Stimulated activated naive B cell treated with anti-CD40 and anti-IgM and Interleukin-4, amounts not matched to agents 10 μg/mL and 1 μg/mL and 100 μg/mL, for 72 hours (primary cell): ENCODE measurements at regions not wholly inside any gene's neighbourhood (a gene's known extent, or its start where the extent isn't known, plus 50 kb on each side); places are given as distances from the start of the nearest gene placed in this dataset.

Experiments used
- ATAC-seq, 2 donors: fragments of 150-1000 bp; cut with Tn5 transposase; replicated peaks; 2 replicates each; pipeline ENCODE4 v1.10.0; 2021; ENCODE audit warnings: moderate library complexity in 1 of 2
- DNase-seq: peaks from one replicate; pipeline ENCODE4 v3.0.0; 2021
- H3K27ac Mint-ChIP-seq: one replicate; pipeline ENCODE4 v1.8.0; 2022; ENCODE audit warnings: mild to moderate bottlenecking, mixed read lengths
- H3K27me3 Mint-ChIP-seq, 2 donors: one replicate each; pipeline ENCODE4 v1.8.0; 2022; ENCODE audit warnings: mixed read lengths in 2 of 2
- H3K36me3 Mint-ChIP-seq, 2 donors: one replicate each; pipeline ENCODE4 v1.8.0; 2022; ENCODE audit warnings: mixed read lengths in 2 of 2, mild to moderate bottlenecking in 1 of 2
- H3K4me1 Mint-ChIP-seq, 2 donors: one replicate each; pipeline ENCODE4 v1.8.0; 2022; ENCODE audit warnings: mixed read lengths in 2 of 2, mild to moderate bottlenecking in 1 of 2
- H3K4me3 Mint-ChIP-seq, 2 donors: one replicate each; pipeline ENCODE4 v1.8.0; 2022; ENCODE audit warnings: mild to moderate bottlenecking in 2 of 2, mixed read lengths in 2 of 2, moderate library complexity in 1 of 2
- H3K9me3 Mint-ChIP-seq, 2 donors: one replicate each; pipeline ENCODE4 v1.8.0; 2022; ENCODE audit warnings: mixed read lengths in 2 of 2, mild to moderate bottlenecking in 1 of 2

DNA sequence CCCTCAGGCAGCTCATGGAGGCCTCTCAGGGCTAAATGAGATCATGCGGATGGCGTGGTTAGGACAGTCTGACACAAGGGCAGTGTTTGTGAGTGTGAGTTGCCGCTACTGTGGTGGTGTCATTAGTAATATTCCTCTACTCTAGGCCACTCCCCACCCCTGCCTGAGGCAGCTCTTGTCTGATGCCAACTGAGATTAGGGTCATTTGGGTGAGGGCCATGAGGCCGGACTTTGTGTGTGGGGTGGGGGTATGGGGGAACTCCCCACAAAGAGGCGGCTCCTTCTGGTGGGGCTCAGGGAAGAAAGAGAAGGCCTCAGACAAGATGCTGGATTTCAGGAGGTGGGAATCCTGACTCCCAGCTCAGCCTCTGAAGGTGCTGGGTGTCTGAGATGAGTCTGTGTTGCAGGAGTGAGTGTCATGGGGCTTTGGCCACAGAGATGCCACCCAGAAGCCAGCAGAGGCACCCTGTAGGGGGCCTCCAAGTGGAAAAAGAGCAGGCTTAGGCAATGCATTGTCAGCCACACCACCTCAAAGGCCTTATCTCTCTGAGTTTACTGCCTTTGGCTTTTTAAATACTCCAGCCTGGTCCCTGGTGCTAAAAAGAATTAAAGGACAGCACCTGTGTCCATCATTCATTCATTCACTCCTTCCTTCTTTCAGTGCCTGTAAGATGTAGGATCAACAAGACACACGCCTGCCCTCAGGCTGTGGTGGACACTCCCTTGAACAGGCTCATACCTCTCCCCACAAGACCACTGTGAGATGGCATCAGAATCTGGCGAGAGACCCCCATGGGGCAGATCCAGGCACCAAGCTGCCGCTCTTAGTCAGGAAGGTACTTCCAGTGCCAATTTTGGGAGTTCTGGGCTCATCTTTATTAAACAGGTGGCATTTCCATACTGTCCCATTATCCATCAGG lies 175.2 kb downstream of the MRPL14 start:
- Mint-ChIP-seq H3K27ac (no peak overlapping the region), H3K4me3 (no peak overlapping the region), H3K9me3 (peaks cover 6 to 8% of the 10 kb centered on the region in 2 donors), H3K4me1 (no peaks in the 10 kb centered on the region), H3K27me3 (peaks cover 25 to 28% of the 10 kb centered on the region in 2 donors), H3K36me3 (peaks cover 0 to 5% of the 10 kb centered on the region in 2 donors)
- DNase-seq (no peak), ATAC-seq (no peak)

DNA sequence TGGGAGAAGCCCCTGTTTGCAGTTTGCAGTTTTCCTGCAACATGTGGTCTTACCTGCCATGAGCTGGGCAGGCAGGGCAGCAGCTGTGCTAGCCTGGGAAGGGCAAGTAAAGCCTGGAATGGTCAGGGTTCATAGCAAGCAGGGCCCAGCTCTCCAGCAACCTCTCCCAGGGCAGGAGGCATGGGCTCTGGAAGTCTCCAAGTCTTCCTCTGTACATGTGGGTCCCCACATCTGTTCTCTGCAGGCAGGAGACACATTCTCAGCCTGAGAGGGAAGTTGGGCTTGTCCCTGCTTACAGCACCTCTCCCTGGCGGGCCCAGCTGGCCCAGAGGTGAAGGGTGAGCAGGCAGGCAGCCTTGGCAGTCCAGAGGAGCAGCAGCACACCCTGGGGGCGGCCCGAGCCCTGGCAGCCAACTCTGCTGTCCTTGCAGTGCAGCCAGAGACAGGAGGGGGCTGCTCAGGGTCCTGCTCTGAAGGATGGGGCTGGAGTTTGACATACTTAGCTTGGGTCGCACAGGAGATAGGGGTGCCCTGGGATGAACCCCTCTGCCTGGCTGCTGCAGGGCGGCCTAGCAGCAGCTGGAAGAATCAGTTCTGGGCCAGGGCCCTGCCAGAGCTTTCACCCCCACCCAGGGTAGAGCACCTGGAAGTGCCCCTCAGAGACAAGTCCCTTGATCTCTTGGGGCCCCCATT lies 176.0 kb downstream of the MRPL14 start:
- peak; percentile 63 to 66 for ATAC-seq
- H3K4me3 Mint-ChIP-seq: no peak overlapping the region
- peak; percentile 8 for DNase-seq

DNA sequence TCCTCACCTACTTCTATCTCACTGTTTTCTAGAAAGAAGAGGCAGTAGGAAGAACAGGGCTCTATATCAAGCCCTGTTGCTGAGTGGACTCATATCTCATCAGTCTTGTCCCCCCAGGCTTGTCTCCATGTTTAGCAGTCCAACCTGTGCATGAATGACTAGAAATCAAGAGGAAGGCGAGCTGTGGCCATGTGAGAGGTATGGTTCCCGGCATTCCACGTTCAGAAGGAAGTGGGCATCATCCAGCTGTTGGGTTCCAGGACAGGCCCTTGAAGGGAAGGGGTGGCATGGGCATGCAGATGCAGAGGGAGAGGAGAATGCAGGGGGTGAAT lies 176.6 kb downstream of the MRPL14 start:
- no peaks in the 10 kb centered on the region for H3K4me1 Mint-ChIP-seq
- H3K4me3 Mint-ChIP-seq: no peak overlapping the region
- H3K36me3 Mint-ChIP-seq: no peaks in the 10 kb centered on the region
- peaks cover 19 to 22% of the 10 kb centered on the region in 2 donors for H3K27me3 Mint-ChIP-seq
- H3K27ac Mint-ChIP-seq: no peak overlapping the region
- no peak for ATAC-seq
- DNase-seq: no peak
- peaks cover 8 to 10% of the 10 kb centered on the region in 2 donors for H3K9me3 Mint-ChIP-seq

More for the DNA sequence above, 176.0 kb downstream of the MRPL14 start:
- Mint-ChIP-seq H3K27me3 (peaks cover 20 to 24% of the 10 kb centered on the region in 2 donors), H3K36me3 (peaks cover 0 to 1% of the 10 kb centered on the region in 2 donors), H3K4me1 (no peaks in the 10 kb centered on the region), H3K9me3 (peaks cover 10% of the 10 kb centered on the region in 2 donors), H3K27ac (no peak overlapping the region)

DNA sequence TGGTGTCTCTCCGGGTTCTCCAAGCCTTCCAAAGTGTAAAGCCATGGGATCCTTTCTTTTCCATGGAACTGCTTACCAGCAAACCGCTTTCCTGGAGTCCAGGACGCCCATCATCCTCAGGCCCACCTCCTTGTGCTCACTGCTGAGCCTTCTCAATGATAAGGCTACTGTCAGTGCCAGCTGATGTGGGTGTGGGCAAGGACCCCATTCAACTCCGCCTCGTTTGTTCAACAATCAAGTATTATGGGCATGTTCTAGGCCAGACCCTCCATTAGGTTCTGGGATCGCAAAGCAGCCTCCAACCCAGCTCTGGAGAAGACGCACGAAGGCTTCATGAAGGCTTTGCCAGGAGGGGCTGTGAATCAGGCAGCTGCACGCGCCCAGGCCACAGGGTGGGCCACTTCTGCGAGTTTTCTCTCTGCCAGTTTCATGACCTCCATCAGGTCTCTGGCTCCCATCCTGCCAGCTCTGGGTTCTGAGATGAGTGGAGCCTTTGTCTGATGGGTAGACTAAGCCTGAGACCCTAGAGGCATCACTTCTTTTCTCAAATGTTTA lies 177.1 kb downstream of the MRPL14 start:
- Mint-ChIP-seq H3K27me3 (peaks cover 19 to 22% of the 10 kb centered on the region in 2 donors), H3K36me3 (no peaks in the 10 kb centered on the region), H3K9me3 (peaks cover 10 to 13% of the 10 kb centered on the region in 2 donors), H3K4me3 (no peak overlapping the region), H3K27ac (no peak overlapping the region), H3K4me1 (no peaks in the 10 kb centered on the region)
- DNase-seq: no peak
- no peak for ATAC-seq

DNA sequence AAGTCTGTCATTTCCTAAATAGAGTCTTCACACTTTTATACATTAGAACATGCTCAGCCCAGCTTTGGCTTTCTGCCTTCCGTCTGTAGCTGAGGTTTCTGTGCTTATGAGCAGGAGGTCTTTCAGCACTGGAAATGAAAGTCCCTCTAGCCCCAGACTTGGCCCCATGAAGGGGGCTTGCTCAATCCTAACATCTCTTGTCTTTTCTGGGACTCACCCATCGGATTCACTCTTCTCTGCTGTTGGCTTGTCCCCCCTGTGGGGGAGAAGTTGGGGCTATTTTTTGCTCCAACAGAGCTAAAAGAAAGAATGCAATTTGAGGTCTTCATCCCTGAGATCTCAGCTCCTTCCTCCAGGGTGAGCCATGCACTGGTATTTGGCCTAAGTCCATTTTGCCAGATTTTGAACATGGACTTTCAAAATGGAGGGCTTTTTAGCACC lies 177.7 kb downstream of the MRPL14 start:
- no peak overlapping the region for H3K27ac Mint-ChIP-seq
- no peak overlapping the region for H3K4me3 Mint-ChIP-seq
- H3K9me3 Mint-ChIP-seq: peaks cover 13 to 16% of the 10 kb centered on the region in 2 donors
- DNase-seq (no peak), ATAC-seq (no peak)
- H3K4me1 Mint-ChIP-seq: no peaks in the 10 kb centered on the region
- peaks cover 0 to under 1% of the 10 kb centered on the region in 2 donors for H3K36me3 Mint-ChIP-seq
- H3K27me3 Mint-ChIP-seq: peaks cover 15 to 17% of the 10 kb centered on the region in 2 donors

DNA sequence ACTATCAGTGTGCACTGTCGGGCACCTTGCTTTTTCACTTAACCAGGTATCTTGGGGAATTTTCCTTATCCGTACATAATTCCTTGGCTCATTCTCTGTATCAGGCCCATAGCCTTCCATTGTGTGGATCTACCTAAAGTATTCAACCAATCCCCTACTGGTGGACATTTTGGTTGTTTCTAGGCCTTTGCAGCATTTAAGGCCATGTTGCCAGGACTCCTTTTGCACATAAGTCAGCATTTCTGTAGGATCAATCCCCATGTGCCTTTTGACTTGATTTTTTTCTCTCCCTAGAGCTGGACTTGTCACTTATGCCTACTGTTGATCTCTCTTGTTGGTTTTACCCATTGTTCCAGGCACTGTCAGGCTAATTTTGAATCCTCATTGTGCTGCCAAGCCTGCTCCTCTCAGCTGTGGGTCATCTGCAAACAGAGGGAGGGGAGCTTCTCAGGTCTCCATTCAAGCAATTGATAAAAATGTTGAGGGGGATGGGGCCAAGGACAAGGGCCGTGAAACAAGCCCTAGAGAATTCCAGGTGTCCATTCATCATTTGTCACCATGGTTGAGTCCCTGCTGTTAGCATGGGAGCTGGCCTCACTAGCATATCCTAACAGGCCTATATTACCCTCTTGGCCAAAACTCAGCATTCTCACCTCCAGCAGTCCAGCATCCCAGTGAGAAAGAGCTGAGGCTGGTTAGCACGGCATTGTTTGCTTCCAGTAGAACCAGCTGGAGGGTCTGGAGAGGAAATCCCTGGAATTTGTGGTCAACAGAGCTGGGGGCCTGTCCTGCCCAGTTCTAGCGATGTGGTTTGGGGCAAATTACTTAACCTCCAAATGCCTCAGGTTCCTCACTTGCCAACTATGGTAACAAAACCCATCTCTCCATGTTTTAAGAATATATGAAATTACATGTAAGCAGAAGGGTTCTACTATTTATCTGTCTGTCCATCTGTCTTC lies 178.4 kb downstream of the MRPL14 start:
- peaks cover 12 to 15% of the 10 kb centered on the region in 2 donors for H3K27me3 Mint-ChIP-seq
- no peak for ATAC-seq
- no peaks in the 10 kb centered on the region for H3K4me1 Mint-ChIP-seq
- H3K27ac Mint-ChIP-seq: no peak overlapping the region
- DNase-seq: no peak
- peaks cover 0 to 4% of the 10 kb centered on the region in 2 donors for H3K36me3 Mint-ChIP-seq
- peaks cover 21 to 22% of the 10 kb centered on the region in 2 donors for H3K9me3 Mint-ChIP-seq
- H3K4me3 Mint-ChIP-seq: no peak overlapping the region

DNA sequence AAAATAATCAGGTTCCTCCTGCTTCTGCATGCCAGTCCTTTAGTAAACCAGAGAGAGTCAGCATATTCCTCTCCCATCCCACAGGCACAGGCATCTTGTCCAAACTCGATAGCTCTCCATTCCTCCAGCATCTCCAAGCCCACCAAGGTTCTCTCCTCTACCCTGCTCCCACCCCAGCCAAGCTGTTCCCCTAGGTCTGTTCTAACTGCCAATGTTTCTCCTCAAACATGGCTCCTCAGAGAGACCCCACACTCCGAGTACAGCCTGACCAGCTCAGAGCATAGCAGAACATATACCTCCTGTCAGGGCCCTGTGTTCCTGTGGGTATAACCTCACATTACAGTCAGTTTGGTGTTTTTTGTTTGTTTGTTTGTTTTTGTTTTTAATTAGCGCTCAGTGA lies 177.8 kb downstream of the VEGFA start:
- H3K36me3 Mint-ChIP-seq: peaks cover 0 to 4% of the 10 kb centered on the region in 2 donors
- ATAC-seq (no peak), DNase-seq (no peak)
- no peak overlapping the region for H3K4me3 Mint-ChIP-seq
- peaks cover 21 to 28% of the 10 kb centered on the region in 2 donors for H3K9me3 Mint-ChIP-seq
- H3K27me3 Mint-ChIP-seq: peaks cover 4 to 6% of the 10 kb centered on the region in 2 donors
- no peak overlapping the region for H3K27ac Mint-ChIP-seq
- H3K4me1 Mint-ChIP-seq: no peaks in the 10 kb centered on the region

DNA sequence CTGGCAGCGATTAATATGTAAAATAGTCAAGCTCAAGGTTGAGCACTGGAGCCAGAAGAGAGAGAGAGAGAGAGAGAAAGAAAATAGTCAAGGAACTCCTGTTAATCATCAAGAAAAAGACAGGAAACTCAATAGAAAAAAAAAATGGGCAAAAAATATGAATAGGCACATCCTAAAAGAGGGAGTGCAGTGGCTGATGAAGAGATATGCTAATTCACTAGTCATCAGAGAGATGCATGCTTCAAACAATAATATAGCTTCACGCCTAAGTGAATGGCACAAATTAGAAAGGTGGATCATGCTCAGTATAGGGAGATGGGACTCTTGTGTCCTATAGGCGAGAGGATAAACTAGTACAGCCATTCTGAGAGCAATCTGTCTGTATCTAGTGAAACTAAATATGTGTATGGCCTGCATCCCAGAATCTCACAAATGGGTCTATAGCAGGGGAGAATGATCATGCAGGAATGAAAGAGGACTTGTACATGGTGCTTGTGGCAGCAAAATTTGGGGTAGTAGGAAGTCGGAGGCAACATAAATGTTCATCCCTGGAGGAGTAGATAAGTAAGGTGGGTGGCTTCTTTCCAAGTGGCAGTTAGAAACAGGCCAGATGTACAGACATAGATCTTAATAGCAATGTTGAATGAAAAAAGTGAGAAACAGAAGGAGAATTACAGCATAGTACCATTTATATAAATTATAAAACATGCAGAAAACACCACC lies 176.8 kb downstream of the VEGFA start:
- no peaks in the 10 kb centered on the region for H3K4me1 Mint-ChIP-seq
- ATAC-seq (no peak), DNase-seq (no peak)
- peaks cover 19 to 28% of the 10 kb centered on the region in 2 donors for H3K9me3 Mint-ChIP-seq
- no peak overlapping the region for H3K27ac Mint-ChIP-seq
- H3K27me3 Mint-ChIP-seq: no peaks in the 10 kb centered on the region
- H3K36me3 Mint-ChIP-seq: peaks cover 0 to 4% of the 10 kb centered on the region in 2 donors
- H3K4me3 Mint-ChIP-seq: no peak overlapping the region

DNA sequence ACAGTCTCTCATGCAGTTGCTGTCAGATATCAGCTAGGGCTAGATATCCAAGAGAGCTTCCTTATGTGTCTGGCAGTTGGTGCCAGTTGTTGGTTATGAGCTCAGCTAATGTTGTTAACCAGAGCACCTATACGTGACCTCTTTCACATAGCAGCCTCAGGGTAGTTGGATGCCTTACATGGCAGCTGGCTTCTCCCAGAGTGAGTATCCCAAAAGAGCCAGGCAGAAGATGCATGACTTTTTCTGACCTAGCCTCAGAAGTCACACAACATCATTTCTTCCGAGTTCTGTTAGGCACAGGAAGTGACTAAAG lies 175.7 kb downstream of the VEGFA start:
- Mint-ChIP-seq H3K27ac (no peak overlapping the region), H3K4me3 (no peak overlapping the region), H3K9me3 (peaks cover 19 to 28% of the 10 kb centered on the region in 2 donors), H3K27me3 (no peaks in the 10 kb centered on the region), H3K36me3 (peaks cover 0 to 4% of the 10 kb centered on the region in 2 donors), H3K4me1 (no peaks in the 10 kb centered on the region)
- no peak for DNase-seq
- no peak for ATAC-seq

DNA sequence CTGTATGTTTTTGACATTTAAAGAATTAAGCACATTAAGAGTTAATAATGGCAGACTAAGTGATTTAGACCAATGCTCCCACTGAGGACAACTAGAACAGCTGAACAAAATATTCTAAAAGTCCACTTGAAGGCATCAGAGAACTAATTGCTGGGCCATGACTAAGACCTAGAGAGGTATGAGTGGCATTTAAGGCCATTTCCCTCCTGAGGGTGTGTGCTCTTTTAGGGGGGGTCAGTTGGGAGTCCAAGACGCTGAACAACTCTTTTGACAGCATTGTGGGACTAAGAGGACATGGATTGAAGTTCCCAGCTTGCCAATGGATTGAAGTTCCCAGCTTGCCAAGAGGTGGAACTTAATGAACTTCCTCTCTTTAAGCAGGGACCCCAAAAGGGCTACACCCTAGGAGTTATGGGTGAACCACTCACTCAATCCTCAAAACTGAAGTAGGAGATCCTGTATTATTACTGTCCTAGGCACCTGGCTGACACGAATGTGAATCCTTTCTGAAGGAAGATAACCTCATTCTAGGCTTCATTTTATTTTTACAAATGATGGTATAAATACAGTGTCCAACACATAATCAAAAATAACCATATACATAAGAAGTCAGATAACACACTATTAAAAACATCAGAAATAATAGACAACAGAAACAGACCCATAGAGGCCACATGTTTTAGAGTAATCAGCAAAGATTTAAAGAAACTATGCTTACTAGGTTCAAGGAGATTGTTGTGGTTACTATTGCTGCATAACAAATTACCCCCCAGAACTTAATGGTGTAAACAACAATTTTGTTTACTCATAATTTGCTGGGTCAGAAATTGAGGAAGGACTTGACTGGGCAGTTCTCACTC lies 175.1 kb downstream of the VEGFA start:
- DNase-seq (no peak), ATAC-seq (no peak)
- Mint-ChIP-seq H3K27ac (no peak overlapping the region), H3K4me1 (no peaks in the 10 kb centered on the region), H3K4me3 (no peak overlapping the region), H3K9me3 (peaks cover 19 to 28% of the 10 kb centered on the region in 2 donors), H3K36me3 (peaks cover 0 to 4% of the 10 kb centered on the region in 2 donors), H3K27me3 (no peaks in the 10 kb centered on the region)

DNA sequence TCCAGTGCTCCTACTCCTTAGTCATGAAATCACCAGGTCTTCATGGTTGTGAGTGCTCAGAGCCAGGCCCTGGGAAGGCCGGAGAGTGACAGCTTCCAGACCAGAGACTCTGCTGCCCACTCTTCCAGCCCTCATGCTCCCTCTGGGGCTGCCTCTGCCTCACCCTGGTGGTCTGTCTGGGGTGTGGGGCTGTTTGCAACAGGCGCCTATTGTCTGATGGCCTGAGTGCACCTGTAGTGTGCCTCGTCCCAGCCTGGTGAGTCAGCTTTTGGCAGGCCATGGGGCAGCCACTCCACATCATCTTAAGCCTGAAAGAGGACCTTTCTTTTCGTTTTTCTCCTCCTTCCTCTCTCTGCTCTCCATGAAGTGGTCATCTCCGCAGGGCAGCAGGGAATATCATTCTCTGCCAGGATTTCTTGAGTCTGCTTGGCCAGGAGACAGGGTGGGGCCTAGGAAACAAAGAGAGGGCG lies 173.8 kb downstream of the VEGFA start:
- H3K36me3 Mint-ChIP-seq: peaks cover 0 to 4% of the 10 kb centered on the region in 2 donors
- no peaks in the 10 kb centered on the region for H3K4me1 Mint-ChIP-seq
- H3K27ac Mint-ChIP-seq: no peak overlapping the region
- no peak for DNase-seq
- ATAC-seq: no peak
- peaks cover 0 to 2% of the 10 kb centered on the region in 2 donors for H3K27me3 Mint-ChIP-seq
- no peak overlapping the region for H3K4me3 Mint-ChIP-seq
- peaks cover 19 to 28% of the 10 kb centered on the region in 2 donors for H3K9me3 Mint-ChIP-seq

DNA sequence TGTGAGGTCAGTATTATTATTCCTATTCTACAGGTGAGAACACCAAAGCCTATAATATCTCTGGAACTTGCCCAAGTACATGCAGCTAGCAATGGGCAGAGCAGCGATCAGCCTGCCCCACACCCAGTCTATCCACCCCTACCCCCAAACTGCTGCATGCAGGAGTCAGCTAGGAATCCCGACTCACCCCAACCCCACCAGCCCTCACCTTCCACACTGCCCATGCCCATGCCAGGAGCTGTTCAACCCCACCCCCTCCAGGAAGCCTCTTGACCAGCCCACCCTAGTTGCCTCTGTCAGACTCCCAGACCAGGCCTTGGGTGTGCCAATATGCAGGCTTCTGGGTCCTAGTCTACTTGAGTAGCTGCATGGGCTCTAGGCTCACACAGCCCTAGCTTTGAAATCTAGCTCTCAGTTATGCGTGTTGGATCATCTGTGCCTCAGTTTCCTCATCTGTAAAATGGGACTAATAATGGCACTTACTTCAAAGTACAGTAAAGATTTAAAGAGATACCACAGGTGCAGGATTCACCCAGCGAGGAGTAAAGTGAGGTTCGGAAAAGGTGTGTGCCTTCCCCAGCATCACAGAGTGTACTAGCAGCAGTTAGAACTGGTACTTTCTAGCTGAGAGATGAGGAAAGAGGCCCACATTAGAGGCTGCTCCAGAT lies 173.2 kb downstream of the VEGFA start:
- DNase-seq (no peak), ATAC-seq (no peak)
- Mint-ChIP-seq H3K27ac (no peak overlapping the region), H3K4me3 (no peak overlapping the region), H3K27me3 (peaks cover 2 to 5% of the 10 kb centered on the region in 2 donors), H3K36me3 (peaks cover 0 to 4% of the 10 kb centered on the region in 2 donors), H3K4me1 (no peaks in the 10 kb centered on the region), H3K9me3 (peaks cover 19 to 28% of the 10 kb centered on the region in 2 donors)
